NCI-H1417 (cell line): ENCODE measurements at regions not wholly inside any gene's neighbourhood (a gene's known extent, or its start where the extent isn't known, plus 50 kb on each side); places are given as distances from the start of the nearest gene placed in this dataset.

ENCODE experiments used
- DNase-seq, 3 experiments: peaks; one replicate each; lab custom pipeline; 2025; lab: John Stamatoyannopoulos, UW

GRCh38 chr10:124302951-124303505, 115.7 kb downstream of the OAT start:
- DNase-seq: no peak

- DNase-seq: no peak
These were observed 117.0 kb downstream of the OAT start for GRCh38 chr10:124301736-124302135.

GRCh38 chr10:124300735-124301134, 118.0 kb downstream of the OAT start:
- DNase-seq: no peak

- DNase-seq: no peak
These were observed 118.5 kb downstream of the OAT start for GRCh38 chr10:124300224-124300623.

GRCh38 chr10:124299696-124300095, 119.0 kb downstream of the OAT start:
- no peak for DNase-seq

GRCh38 chr10:124298891-124299290, 119.8 kb downstream of the OAT start:
- DNase-seq: no peak

- DNase-seq: no peak
These were observed 121.6 kb downstream of the OAT start for GRCh38 chr10:124296813-124297788.

- peak; percentile 15 to 64 (median 20) for DNase-seq
These were observed 122.5 kb downstream of the OAT start for GRCh38 chr10:124296121-124296812.

- DNase-seq: no peak
These were observed 123.6 kb downstream of the OAT start for GRCh38 chr10:124294811-124295770.

GRCh38 chr10:124293616-124294449, 124.9 kb downstream of the OAT start:
- no peak for DNase-seq

- DNase-seq: no peak
These were observed 125.7 kb downstream of the OAT start for GRCh38 chr10:124292911-124293615.

GRCh38 chr10:124291001-124291701, 127.6 kb downstream of the OAT start:
- DNase-seq: no peak

GRCh38 chr10:124289851-124290795, 128.6 kb downstream of the OAT start:
- no peak for DNase-seq

- no peak for DNase-seq
These were observed 129.5 kb downstream of the OAT start for GRCh38 chr10:124288928-124289850.

- no peak for DNase-seq
These were observed 130.2 kb downstream of the OAT start for GRCh38 chr10:124288486-124288885.

GRCh38 chr10:124287791-124288190, 130.9 kb downstream of the OAT start:
- DNase-seq: no peak

- no peak for DNase-seq
These were observed 131.5 kb downstream of the OAT start for GRCh38 chr10:124287071-124287685.
